Vagina (tissue), 2 donors: ENCODE measurements at regions not wholly inside any gene's neighbourhood (a gene's known extent, or its start where the extent isn't known, plus 50 kb on each side); places are given as distances from the start of the nearest gene placed in this dataset.

Source experiments
- CTCF ChIP-seq, 3 experiments: fragments of 450-650 bp in 2 of 3; fragments of 200-600 bp in 1 of 3; sonication (generic) in 1 of 3; IDR thresholded peaks; one replicate each; pipeline ENCODE4 v1.5.1; 2017 to 2019; ENCODE audit warnings: antibody characterized with exemption in 3 of 3, mild to moderate bottlenecking in 2 of 3, moderate library complexity in 2 of 3
- POLR2AphosphoS5 ChIP-seq, 2 donors: sonication (generic); formaldehyde crosslinking; IDR thresholded peaks; one replicate each; pipeline ENCODE4 v1.9.0; 2017; ENCODE audit warnings: antibody characterized with exemption in 2 of 2, mild to moderate bottlenecking in 2 of 2, low read depth in 1 of 2; ENCODE audit not compliant: insufficient read depth in 1 of 2

- TF ChIP-seq POLR2AphosphoS5 (IDR thresholded peaks at IDR 0.05; ENCODE audit: insufficient read depth in 1 of 2, low read depth in 1 of 2) = no peak
- no peak for TF ChIP-seq CTCF (IDR thresholded peaks at IDR 0.05)
These were observed 449.0 kb upstream of the MMADHC start for GRCh38 chr2:150036622-150037021.
